Fibroblast of lung (primary cell): ENCODE measurements at regions not wholly inside any gene's neighbourhood (a gene's known extent, or its start where the extent isn't known, plus 50 kb on each side); places are given as distances from the start of the nearest gene placed in this dataset.

Experiments
- DNase-seq, 2 donors: peaks; one replicate each; pipeline versions ENCODE4 v3.0.0 to v3.0.0-alpha.2; 2010; ENCODE audit warnings: low read depth in 2 of 2
- H2AFZ ChIP-seq: 2 replicates; pipeline ENCODE4 v1.5.1; 2012; ENCODE audit warnings: low read length, control low read depth, inconsistent platforms
- H3K27ac ChIP-seq: 2 replicates; pipeline ENCODE4 v1.5.1; 2011; ENCODE audit warnings: low read length, control low read depth; ENCODE audit not compliant: insufficient read depth
- H3K27me3 ChIP-seq: 2 replicates; pipeline ENCODE4 v1.5.1; 2011; ENCODE audit warnings: mild to moderate bottlenecking, low read length; ENCODE audit not compliant: control insufficient read depth, insufficient read depth
- H3K36me3 ChIP-seq: 2 replicates; pipeline ENCODE4 v1.5.1; 2011; ENCODE audit warnings: low read length; ENCODE audit not compliant: control insufficient read depth, insufficient read depth
- H3K4me1 ChIP-seq: 2 replicates; pipeline ENCODE4 v1.5.1; 2011; ENCODE audit warnings: low read length; ENCODE audit not compliant: control insufficient read depth, insufficient read depth; ENCODE audit errors: extremely low read depth
- H3K4me2 ChIP-seq: 2 replicates; pipeline ENCODE4 v1.5.1; 2011; ENCODE audit warnings: low read length, control low read depth; ENCODE audit not compliant: insufficient read depth; ENCODE audit errors: extremely low read depth
- H3K4me3 ChIP-seq, 4 experiments: fragments of 200-600 bp in 1 of 4; sonication (generic) in 1 of 4; replicated peaks in 1 of 4; 2 replicates each; pipeline ENCODE4 v1.5.1; 2011 to 2016; ENCODE audit warnings: low read length in 4 of 4, low read depth in 3 of 4, mild to moderate bottlenecking in 3 of 4, control low read depth in 2 of 4, inconsistent platforms in 1 of 4, mixed read lengths in 1 of 4; ENCODE audit not compliant: insufficient read depth in 1 of 4; ENCODE audit errors: control extremely low read depth in 1 of 4
- H3K79me2 ChIP-seq: 2 replicates; pipeline ENCODE4 v1.5.1; 2012; ENCODE audit warnings: mild to moderate bottlenecking, low read length, inconsistent platforms; ENCODE audit not compliant: control insufficient read depth, insufficient read depth
- H3K9ac ChIP-seq: 2 replicates; pipeline ENCODE4 v1.5.1; 2011; ENCODE audit warnings: mild to moderate bottlenecking, low read length, control low read depth; ENCODE audit not compliant: insufficient read depth
- H3K9me3 ChIP-seq: 2 replicates; pipeline ENCODE4 v1.5.1; 2012; ENCODE audit warnings: low read depth, low read length; ENCODE audit not compliant: control insufficient read depth, insufficient read depth
- H4K20me1 ChIP-seq: 2 replicates; pipeline ENCODE4 v1.5.1; 2011; ENCODE audit warnings: low read length; ENCODE audit not compliant: control insufficient read depth, insufficient read depth; ENCODE audit errors: extremely low read depth
- CTCF ChIP-seq, 2 donors: IDR thresholded peaks in 1 of 2; conservative IDR thresholded peaks in 1 of 2; 1 replicate in 1 of 2; 2 replicates in 1 of 2; pipeline ENCODE4 v1.5.1; 2011 to 2012; ENCODE audit warnings: low read length in 2 of 2, control low read depth in 1 of 2, inconsistent platforms in 1 of 2, low read depth in 1 of 2, mild to moderate bottlenecking in 1 of 2
- EZH2 ChIP-seq: IDR thresholded peaks from 2 replicates; pipeline ENCODE4 v1.5.1; 2012; ENCODE audit warnings: low read length, control low read depth, mild to moderate bottlenecking; ENCODE audit errors: missing control alignments

GRCh38 chr20:7004801-7005200 lies 237.3 kb downstream of the BMP2 start:
- TF ChIP-seq CTCF (conservative IDR thresholded peaks at IDR 0.05 in 1 of 2, IDR thresholded peaks at IDR 0.05 in 1 of 2; ENCODE audit: low read depth in 1 of 2, low read length in 2 of 2) = no peak
- TF ChIP-seq EZH2 = no peak
- no peak overlapping the region for H3K27ac ChIP-seq
- no peaks in the 10 kb centered on the region for H3K79me2 ChIP-seq
- no peak overlapping the region for H3K4me2 ChIP-seq
- DNase-seq = no peak
- H3K36me3 ChIP-seq = no peaks in the 10 kb centered on the region
- no peak overlapping the region for H2AFZ ChIP-seq
- H4K20me1 ChIP-seq = no peaks in the 10 kb centered on the region
- H3K27me3 ChIP-seq = no peaks in the 10 kb centered on the region
- H3K9ac ChIP-seq = no peak overlapping the region
- no peaks in the 10 kb centered on the region for H3K4me1 ChIP-seq
- H3K9me3 ChIP-seq = no peaks in the 10 kb centered on the region
- no peak overlapping the region for H3K4me3 ChIP-seq

- no peaks in the 10 kb centered on the region for H3K79me2 ChIP-seq
- H2AFZ ChIP-seq = no peak overlapping the region
- H3K4me1 ChIP-seq = no peaks in the 10 kb centered on the region
- H3K4me2 ChIP-seq = no peak overlapping the region
- H3K9me3 ChIP-seq = no peaks in the 10 kb centered on the region
- no peak overlapping the region for H3K9ac ChIP-seq
- H3K27me3 ChIP-seq = no peaks in the 10 kb centered on the region
- peak in 1 of 2 donors; percentile 13 for DNase-seq
- no peaks in the 10 kb centered on the region for H4K20me1 ChIP-seq
- no peak overlapping the region for H3K27ac ChIP-seq
- no peak for TF ChIP-seq EZH2
- TF ChIP-seq CTCF (conservative IDR thresholded peaks at IDR 0.05 in 1 of 2, IDR thresholded peaks at IDR 0.05 in 1 of 2; ENCODE audit: low read depth in 1 of 2, low read length in 2 of 2) = no peak
- H3K36me3 ChIP-seq = no peaks in the 10 kb centered on the region
- no peak overlapping the region for H3K4me3 ChIP-seq
Observed at GRCh38 chr20:7010527-7010926, 243.0 kb downstream of the BMP2 start.

- DNase-seq = no peak
- Histone ChIP-seq H3K4me3 (no peak overlapping the region), H3K9me3 (no peaks in the 10 kb centered on the region), H3K36me3 (no peaks in the 10 kb centered on the region), H3K4me1 (no peaks in the 10 kb centered on the region), H3K79me2 (no peaks in the 10 kb centered on the region), H3K27ac (no peak overlapping the region), H4K20me1 (no peaks in the 10 kb centered on the region), H3K4me2 (no peak overlapping the region), H2AFZ (no peak overlapping the region), H3K9ac (no peak overlapping the region), H3K27me3 (no peaks in the 10 kb centered on the region)
- TF ChIP-seq EZH2 (no peak), CTCF (conservative IDR thresholded peaks at IDR 0.05 in 1 of 2, IDR thresholded peaks at IDR 0.05 in 1 of 2; ENCODE audit: low read depth in 1 of 2, low read length in 2 of 2) (no peak)
Observed at GRCh38 chr20:7015257-7015656, 247.8 kb downstream of the BMP2 start.
